ENCODE measurements at regions not wholly inside any gene's neighbourhood (a gene's known extent, or its start where the extent isn't known, plus 50 kb on each side); places are given as distances from the start of the nearest gene placed in this dataset.

DNA sequence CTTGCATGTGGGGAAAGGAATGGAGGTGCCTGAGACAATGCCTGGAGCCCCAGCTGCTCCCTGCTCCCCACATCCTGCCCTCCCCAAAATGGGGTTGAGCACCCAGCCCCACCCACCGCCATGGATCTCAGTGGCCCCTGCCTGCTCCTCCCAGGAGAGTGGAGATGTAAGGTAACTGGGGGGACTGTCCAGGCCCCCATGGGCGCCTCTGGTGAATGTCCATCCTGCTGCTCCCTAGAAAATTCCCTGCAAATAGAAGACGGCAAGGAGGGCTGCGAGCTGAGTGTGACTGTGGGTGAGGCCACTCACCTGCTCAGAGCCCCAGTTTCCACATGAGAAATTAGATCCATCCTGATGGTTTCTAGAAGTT is 101.6 kb downstream of the RAMP3 start (continued):
- TF ChIP-seq HMG20B (CRISPR knock-in tag; conservative IDR thresholded peaks at IDR 0.05): no peak
- TF ChIP-seq PHF21A (CRISPR knock-in tag; IDR thresholded peaks at IDR 0.05): no peak
- TF ChIP-seq CCAR2 (optimal IDR thresholded peaks at IDR 0.05; ENCODE audit: low read depth, low read length): no peak
- no peak for TF ChIP-seq ZFY (CRISPR knock-in tag; IDR thresholded peaks at IDR 0.05)
- no peak for TF ChIP-seq ZNF547 (CRISPR knock-in tag; IDR thresholded peaks at IDR 0.05)
- no peak for TF ChIP-seq PTBP1 (IDR thresholded peaks at IDR 0.05; ENCODE audit: low read depth, low read length, poor library complexity, severe bottlenecking)
- TF ChIP-seq BORCS8-MEF2B (CRISPR knock-in tag; IDR thresholded peaks at IDR 0.05): no peak
- no peak for TF ChIP-seq ATF6 (CRISPR knock-in tag; conservative IDR thresholded peaks at IDR 0.05)

GRCh38 chr7:45259966-45260646 is 102.5 kb downstream of the RAMP3 start:
- intact Hi-C loops (cut with micrococcal nuclease; ENCODE audit: unreplicated experiment) (no loop called here), in situ Hi-C loops (cut with HindIII; ENCODE audit: extremely low pct_ligation_motif_present, low pct_unique_long_range_greater_than_20kb) (loop anchor here (5.0 to 25.0 kb wide), 2 partner anchors 108 to 298 kb away; no protein-coding TSS in a partner anchor)
- Histone ChIP-seq H2AFZ (ENCODE audit: low read length) (no peak overlapping the region), H3K4me1 (ENCODE audit: insufficient read depth, low read length) (no peaks in the 10 kb centered on the region), H3K4me3 (replicated peaks in 1 of 3; ENCODE audit: insufficient read depth in 1 of 3, low read depth in 2 of 3, low read length in 3 of 3) (no peak overlapping the region), H3K27ac (ENCODE audit: extremely low read length, insufficient read depth, low read length) (no peak overlapping the region), H3K79me2 (ENCODE audit: insufficient read depth, low read length) (no peaks in the 10 kb centered on the region), H3K9me3 (ENCODE audit: low read length) (no peaks in the 10 kb centered on the region), H3K36me3 (replicated peaks in 1 of 2; ENCODE audit: control insufficient read depth in 1 of 2, insufficient read depth in 2 of 2, low read length in 2 of 2) (no peaks in the 10 kb centered on the region), H4K20me1 (ENCODE audit: insufficient read depth, low read length) (no peaks in the 10 kb centered on the region), H3K27me3 (ENCODE audit: control insufficient read depth in 1 of 2, insufficient read depth in 2 of 2, low read length in 2 of 2) (peaks cover 0 to 16% of the 10 kb centered on the region in 2 experiments; a peak in 1 of 5 replicates), H3K9ac (ENCODE audit: insufficient read depth, low read depth, low read length) (no peak overlapping the region), H3K4me2 (ENCODE audit: low read depth, low read length) (no peak overlapping the region)
- POLR2A ChIA-PET: no interaction called here
- ATAC-seq (peak; percentile 96), DNase-seq (ENCODE audit: low spot score) (peak; percentile 10), FAIRE-seq (no peak)
- WGBS (ENCODE audit: low lambda C conversion rate): 40% methylated on average over 15 of the region's 30 CpGs
- CTCF ChIA-PET (ENCODE audit: low intra/inter-chr PET ratio, low total read pairs): interaction anchor here (0.6 to 3.7 kb wide), 2 partner anchors 104 to 106 kb away, joined by 3 to 37 read pairs; no protein-coding TSS in a partner anchor
- no TSS peak for BruUV-seq (replicated peaks)
- TF ChIP-seq TBX2 (CRISPR knock-in tag; IDR thresholded peaks at IDR 0.05; ENCODE audit: borderline replicate concordance) (no peak), WIZ (CRISPR knock-in tag; IDR thresholded peaks at IDR 0.05) (no peak), CEBPB (IDR thresholded peaks at IDR 0.05; ENCODE audit: borderline replicate concordance, low read depth, low read length) (no peak), ZNF775 (CRISPR knock-in tag; IDR thresholded peaks at IDR 0.05; ENCODE audit: borderline replicate concordance) (no peak), ARHGAP35 (CRISPR knock-in tag; IDR thresholded peaks at IDR 0.05; ENCODE audit: borderline replicate concordance) (no peak)
- TF ChIP-seq, protein P1, sequence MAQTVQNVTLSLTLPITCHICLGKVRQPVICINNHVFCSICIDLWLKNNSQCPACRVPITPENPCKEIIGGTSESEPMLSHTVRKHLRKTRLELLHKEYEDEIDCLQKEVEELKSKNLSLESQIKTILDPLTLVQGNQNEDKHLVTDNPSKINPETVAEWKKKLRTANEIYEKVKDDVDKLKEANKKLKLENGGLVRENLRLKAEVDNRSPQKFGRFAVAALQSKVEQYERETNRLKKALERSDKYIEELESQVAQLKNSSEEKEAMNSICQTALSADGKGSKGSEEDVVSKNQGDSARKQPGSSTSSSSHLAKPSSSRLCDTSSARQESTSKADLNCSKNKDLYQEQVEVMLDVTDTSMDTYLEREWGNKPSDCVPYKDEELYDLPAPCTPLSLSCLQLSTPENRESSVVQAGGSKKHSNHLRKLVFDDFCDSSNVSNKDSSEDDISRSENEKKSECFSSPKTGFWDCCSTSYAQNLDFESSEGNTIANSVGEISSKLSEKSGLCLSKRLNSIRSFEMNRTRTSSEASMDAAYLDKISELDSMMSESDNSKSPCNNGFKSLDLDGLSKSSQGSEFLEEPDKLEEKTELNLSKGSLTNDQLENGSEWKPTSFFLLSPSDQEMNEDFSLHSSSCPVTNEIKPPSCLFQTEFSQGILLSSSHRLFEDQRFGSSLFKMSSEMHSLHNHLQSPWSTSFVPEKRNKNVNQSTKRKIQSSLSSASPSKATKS (CRISPR knock-in tag; IDR thresholded peaks at IDR 0.05): no peak
- TF ChIP-seq, protein P2, sequence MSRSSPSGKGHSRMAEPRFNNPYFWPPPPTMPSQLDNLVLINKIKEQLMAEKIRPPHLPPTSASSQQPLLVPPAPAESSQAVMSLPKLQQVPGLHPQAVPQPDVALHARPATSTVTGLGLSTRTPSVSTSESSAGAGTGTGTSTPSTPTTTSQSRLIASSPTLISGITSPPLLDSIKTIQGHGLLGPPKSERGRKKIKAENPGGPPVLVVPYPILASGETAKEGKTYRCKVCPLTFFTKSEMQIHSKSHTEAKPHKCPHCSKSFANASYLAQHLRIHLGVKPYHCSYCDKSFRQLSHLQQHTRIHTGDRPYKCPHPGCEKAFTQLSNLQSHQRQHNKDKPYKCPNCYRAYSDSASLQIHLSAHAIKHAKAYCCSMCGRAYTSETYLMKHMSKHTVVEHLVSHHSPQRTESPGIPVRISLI (CRISPR knock-in tag; IDR thresholded peaks at IDR 0.05; ENCODE audit: borderline replicate concordance): no peak
- TF ChIP-seq, protein P3, sequence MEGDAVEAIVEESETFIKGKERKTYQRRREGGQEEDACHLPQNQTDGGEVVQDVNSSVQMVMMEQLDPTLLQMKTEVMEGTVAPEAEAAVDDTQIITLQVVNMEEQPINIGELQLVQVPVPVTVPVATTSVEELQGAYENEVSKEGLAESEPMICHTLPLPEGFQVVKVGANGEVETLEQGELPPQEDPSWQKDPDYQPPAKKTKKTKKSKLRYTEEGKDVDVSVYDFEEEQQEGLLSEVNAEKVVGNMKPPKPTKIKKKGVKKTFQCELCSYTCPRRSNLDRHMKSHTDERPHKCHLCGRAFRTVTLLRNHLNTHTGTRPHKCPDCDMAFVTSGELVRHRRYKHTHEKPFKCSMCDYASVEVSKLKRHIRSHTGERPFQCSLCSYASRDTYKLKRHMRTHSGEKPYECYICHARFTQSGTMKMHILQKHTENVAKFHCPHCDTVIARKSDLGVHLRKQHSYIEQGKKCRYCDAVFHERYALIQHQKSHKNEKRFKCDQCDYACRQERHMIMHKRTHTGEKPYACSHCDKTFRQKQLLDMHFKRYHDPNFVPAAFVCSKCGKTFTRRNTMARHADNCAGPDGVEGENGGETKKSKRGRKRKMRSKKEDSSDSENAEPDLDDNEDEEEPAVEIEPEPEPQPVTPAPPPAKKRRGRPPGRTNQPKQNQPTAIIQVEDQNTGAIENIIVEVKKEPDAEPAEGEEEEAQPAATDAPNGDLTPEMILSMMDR (CRISPR knock-in tag; IDR thresholded peaks at IDR 0.05): peak; percentile 95
